ENCODE measurements at regions not wholly inside any gene's neighbourhood (a gene's known extent, or its start where the extent isn't known, plus 50 kb on each side); places are given as distances from the start of the nearest gene placed in this dataset.

- TF ChIP-seq ZNF462 (CRISPR knock-in tag; IDR thresholded peaks at IDR 0.05) (no peak), CREB1 (CRISPR knock-in tag; IDR thresholded peaks at IDR 0.05; ENCODE audit: low read depth) (no peak)
These were observed 95.0 kb upstream of the PTPRG start (continued) for GRCh38 chr3:61466357-61466756.

- no peaks in the 10 kb centered on the region for H3K4me1 ChIP-seq (ENCODE audit: insufficient read depth)
- H3K36me3 ChIP-seq (ENCODE audit: insufficient read depth) = no peaks in the 10 kb centered on the region
- no peak for DNase-seq (ENCODE audit: low spot score)
- H3K27ac ChIP-seq (ENCODE audit: low read depth) = no peak overlapping the region
- peak overlapping the region; percentile 72; the same call in 1 of the 2 replicates for H2AFZ ChIP-seq
- no peaks in the 10 kb centered on the region for H3K4me1 Mint-ChIP-seq
- no peaks in the 10 kb centered on the region for H3K27me3 ChIP-seq (ENCODE audit: insufficient read depth)
- no peaks in the 10 kb centered on the region for H3K36me3 Mint-ChIP-seq (ENCODE audit: low read depth)
- no peaks in the 10 kb centered on the region for H3K9me3 Mint-ChIP-seq
- ATAC-seq = no peak
- no peaks in the 10 kb centered on the region for H3K9me2 ChIP-seq (ENCODE audit: insufficient read depth)
- H3K4me3 Mint-ChIP-seq = no peak overlapping the region
- no peaks in the 10 kb centered on the region for H3F3A ChIP-seq (replicated peaks; ENCODE audit: low read depth)
- peaks cover 2% of the 10 kb centered on the region for H3K27me3 Mint-ChIP-seq (ENCODE audit: insufficient read depth, low read depth, poor library complexity)
- H3K27ac Mint-ChIP-seq = no peak overlapping the region
- no peaks in the 10 kb centered on the region for H3K79me2 ChIP-seq (replicated peaks; ENCODE audit: insufficient read depth)
- H3K4me3 ChIP-seq = no peak overlapping the region
- no peak overlapping the region for H3K4me2 ChIP-seq
- H4K20me1 ChIP-seq (replicated peaks; ENCODE audit: insufficient read depth) = no peaks in the 10 kb centered on the region
- no peak for TF ChIP-seq NANOG (IDR thresholded peaks at IDR 0.05; ENCODE audit: borderline replicate concordance)
- TF ChIP-seq EZH2phosphoT487 (IDR thresholded peaks at IDR 0.05; ENCODE audit: unreplicated experiment) = no peak
- TF ChIP-seq ZNF462 (CRISPR knock-in tag; IDR thresholded peaks at IDR 0.05) = no peak
- no peak for TF ChIP-seq CTCF (conservative IDR thresholded peaks at IDR 0.05; ENCODE audit: low read depth in 2 of 2)
- no peak for TF ChIP-seq JUNB (IDR thresholded peaks at IDR 0.05; ENCODE audit: unreplicated experiment)
- TF ChIP-seq CREB1 (CRISPR knock-in tag; IDR thresholded peaks at IDR 0.05; ENCODE audit: low read depth) = no peak
These were observed 77.4 kb upstream of the PTPRG start for GRCh38 chr3:61483997-61484396.
